Esophagus squamous epithelium (tissue), 4 donors: ENCODE measurements at regions not wholly inside any gene's neighbourhood (a gene's known extent, or its start where the extent isn't known, plus 50 kb on each side); places are given as distances from the start of the nearest gene placed in this dataset.

Experiments
- POLR2A ChIP-seq, 4 donors: fragments of 450-650 bp; IDR thresholded peaks; one replicate each; pipeline ENCODE4 v1.6.1; 2017; ENCODE audit warnings: antibody characterized with exemption in 4 of 4, mild to moderate bottlenecking in 4 of 4, moderate library complexity in 3 of 4
- TF ChIP-seq, protein P1 (sequence below), 6 experiments: fragments of 450-650 bp in 4 of 6; fragments of 200-600 bp in 2 of 6; sonication (generic) in 2 of 6; IDR thresholded peaks; one replicate each; pipeline ENCODE4 v1.5.1; 2016 to 2019; ENCODE audit warnings: antibody characterized with exemption in 6 of 6, mild to moderate bottlenecking in 4 of 6, moderate library complexity in 4 of 6

DNA sequence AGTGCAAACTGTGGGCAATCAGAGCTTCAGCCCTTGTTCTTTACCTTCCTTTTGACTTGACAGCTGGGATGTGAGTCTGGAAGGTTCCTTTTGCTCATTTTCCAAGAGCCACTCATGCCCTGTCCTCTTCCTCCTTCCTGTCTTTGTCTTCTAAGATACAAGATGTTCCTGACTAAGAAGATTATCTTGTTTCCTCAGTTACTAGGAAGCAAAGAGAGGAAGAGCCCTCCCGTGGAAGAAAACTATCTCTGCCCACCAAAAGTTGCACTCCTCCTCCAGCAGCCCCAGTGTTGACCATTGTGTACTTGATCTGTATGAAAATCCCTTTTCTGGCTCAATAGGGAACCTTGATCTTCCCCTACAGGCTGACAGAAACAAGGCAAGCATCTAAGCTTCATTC is 138.0 kb downstream of the C12orf75 start:
- TF ChIP-seq, protein P1, sequence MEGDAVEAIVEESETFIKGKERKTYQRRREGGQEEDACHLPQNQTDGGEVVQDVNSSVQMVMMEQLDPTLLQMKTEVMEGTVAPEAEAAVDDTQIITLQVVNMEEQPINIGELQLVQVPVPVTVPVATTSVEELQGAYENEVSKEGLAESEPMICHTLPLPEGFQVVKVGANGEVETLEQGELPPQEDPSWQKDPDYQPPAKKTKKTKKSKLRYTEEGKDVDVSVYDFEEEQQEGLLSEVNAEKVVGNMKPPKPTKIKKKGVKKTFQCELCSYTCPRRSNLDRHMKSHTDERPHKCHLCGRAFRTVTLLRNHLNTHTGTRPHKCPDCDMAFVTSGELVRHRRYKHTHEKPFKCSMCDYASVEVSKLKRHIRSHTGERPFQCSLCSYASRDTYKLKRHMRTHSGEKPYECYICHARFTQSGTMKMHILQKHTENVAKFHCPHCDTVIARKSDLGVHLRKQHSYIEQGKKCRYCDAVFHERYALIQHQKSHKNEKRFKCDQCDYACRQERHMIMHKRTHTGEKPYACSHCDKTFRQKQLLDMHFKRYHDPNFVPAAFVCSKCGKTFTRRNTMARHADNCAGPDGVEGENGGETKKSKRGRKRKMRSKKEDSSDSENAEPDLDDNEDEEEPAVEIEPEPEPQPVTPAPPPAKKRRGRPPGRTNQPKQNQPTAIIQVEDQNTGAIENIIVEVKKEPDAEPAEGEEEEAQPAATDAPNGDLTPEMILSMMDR (IDR thresholded peaks at IDR 0.05) = no peak
- TF ChIP-seq POLR2A (IDR thresholded peaks at IDR 0.05) = no peak
